ENCODE measurements at regions not wholly inside any gene's neighbourhood (a gene's known extent, or its start where the extent isn't known, plus 50 kb on each side); places are given as distances from the start of the nearest gene placed in this dataset.

DNA sequence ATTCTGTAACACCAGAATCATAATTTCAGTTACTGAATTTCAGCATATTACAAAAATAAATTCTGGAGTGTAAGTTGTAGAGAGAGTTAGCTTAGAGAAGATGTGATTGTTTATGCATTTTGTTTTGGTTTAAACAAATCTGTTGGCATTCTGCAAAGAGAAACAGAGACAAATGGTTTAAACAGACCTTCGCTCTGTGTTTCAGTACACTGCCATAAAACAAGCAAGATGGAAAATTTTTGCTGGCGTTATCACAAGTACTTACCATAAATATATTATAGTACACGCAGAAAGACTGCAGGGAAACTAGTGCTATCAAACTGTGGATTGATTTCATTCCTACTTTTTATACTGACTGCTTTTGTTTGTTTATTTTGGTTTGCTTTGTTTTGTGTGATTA, 850.3 kb upstream of the FOXG1 start:
- TF ChIP-seq CTCF (IDR thresholded peaks at IDR 0.05), result no peak
- TF ChIP-seq TCF7L2 (IDR thresholded peaks at IDR 0.05; ENCODE audit: low read depth, low read length), result no peak
- no peak for TF ChIP-seq POLR2AphosphoS5 (IDR thresholded peaks at IDR 0.05; ENCODE audit: low read depth, low read length)
- TF ChIP-seq, protein P1, sequence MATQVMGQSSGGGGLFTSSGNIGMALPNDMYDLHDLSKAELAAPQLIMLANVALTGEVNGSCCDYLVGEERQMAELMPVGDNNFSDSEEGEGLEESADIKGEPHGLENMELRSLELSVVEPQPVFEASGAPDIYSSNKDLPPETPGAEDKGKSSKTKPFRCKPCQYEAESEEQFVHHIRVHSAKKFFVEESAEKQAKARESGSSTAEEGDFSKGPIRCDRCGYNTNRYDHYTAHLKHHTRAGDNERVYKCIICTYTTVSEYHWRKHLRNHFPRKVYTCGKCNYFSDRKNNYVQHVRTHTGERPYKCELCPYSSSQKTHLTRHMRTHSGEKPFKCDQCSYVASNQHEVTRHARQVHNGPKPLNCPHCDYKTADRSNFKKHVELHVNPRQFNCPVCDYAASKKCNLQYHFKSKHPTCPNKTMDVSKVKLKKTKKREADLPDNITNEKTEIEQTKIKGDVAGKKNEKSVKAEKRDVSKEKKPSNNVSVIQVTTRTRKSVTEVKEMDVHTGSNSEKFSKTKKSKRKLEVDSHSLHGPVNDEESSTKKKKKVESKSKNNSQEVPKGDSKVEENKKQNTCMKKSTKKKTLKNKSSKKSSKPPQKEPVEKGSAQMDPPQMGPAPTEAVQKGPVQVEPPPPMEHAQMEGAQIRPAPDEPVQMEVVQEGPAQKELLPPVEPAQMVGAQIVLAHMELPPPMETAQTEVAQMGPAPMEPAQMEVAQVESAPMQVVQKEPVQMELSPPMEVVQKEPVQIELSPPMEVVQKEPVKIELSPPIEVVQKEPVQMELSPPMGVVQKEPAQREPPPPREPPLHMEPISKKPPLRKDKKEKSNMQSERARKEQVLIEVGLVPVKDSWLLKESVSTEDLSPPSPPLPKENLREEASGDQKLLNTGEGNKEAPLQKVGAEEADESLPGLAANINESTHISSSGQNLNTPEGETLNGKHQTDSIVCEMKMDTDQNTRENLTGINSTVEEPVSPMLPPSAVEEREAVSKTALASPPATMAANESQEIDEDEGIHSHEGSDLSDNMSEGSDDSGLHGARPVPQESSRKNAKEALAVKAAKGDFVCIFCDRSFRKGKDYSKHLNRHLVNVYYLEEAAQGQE (IDR thresholded peaks at IDR 0.05; ENCODE audit: insufficient read depth in 1 of 2, low read depth in 2 of 2, low read length in 1 of 2), result no peak
- TF ChIP-seq SIN3A (IDR thresholded peaks at IDR 0.05; ENCODE audit: borderline replicate concordance, insufficient read depth, low read depth, low read length), result no peak
